ENCODE measurements at regions not wholly inside any gene's neighbourhood (a gene's known extent, or its start where the extent isn't known, plus 50 kb on each side); places are given as distances from the start of the nearest gene placed in this dataset.

- Histone ChIP-seq H3K9me3 (ENCODE audit: control insufficient read depth, insufficient read depth, low read length) (no peaks in the 10 kb centered on the region), H3K4me1 (ENCODE audit: control insufficient read depth, insufficient read depth, low read length) (no peaks in the 10 kb centered on the region), H3K27ac (ENCODE audit: low read depth, low read length) (no peak overlapping the region), H3K36me3 (ENCODE audit: control insufficient read depth, insufficient read depth, low read length) (peaks cover 6% of the 10 kb centered on the region), H3K27me3 (ENCODE audit: control insufficient read depth, insufficient read depth, low read length) (no peaks in the 10 kb centered on the region), H3K4me3 (ENCODE audit: low read depth, low read length) (no peak overlapping the region)
- 100% methylated on average over 1 of the region's 3 CpGs for WGBS (ENCODE audit: insufficient coverage)
- no peak for DNase-seq (ENCODE audit: low read depth in 4 of 6, low spot score in 6 of 6)
Observed at GRCh38 chr5:17150531-17150930, 66.9 kb upstream of the BASP1 start.

GRCh38 chr5:17151686-17152085 lies 65.7 kb upstream of the BASP1 start:
- 60% methylated on average over 8 of the region's 8 CpGs for WGBS (ENCODE audit: insufficient coverage)
- Histone ChIP-seq H3K4me3 (ENCODE audit: low read depth, low read length) (no peak overlapping the region), H3K36me3 (ENCODE audit: control insufficient read depth, insufficient read depth, low read length) (peaks cover 2% of the 10 kb centered on the region), H3K27ac (ENCODE audit: low read depth, low read length) (no peak overlapping the region), H3K4me1 (ENCODE audit: control insufficient read depth, insufficient read depth, low read length) (no peaks in the 10 kb centered on the region), H3K27me3 (ENCODE audit: control insufficient read depth, insufficient read depth, low read length) (no peaks in the 10 kb centered on the region), H3K9me3 (ENCODE audit: control insufficient read depth, insufficient read depth, low read length) (no peaks in the 10 kb centered on the region)
- no peak for DNase-seq (ENCODE audit: low read depth in 4 of 6, low spot score in 6 of 6)

GRCh38 chr5:17154211-17154996 lies 63.0 kb upstream of the BASP1 start:
- 71% methylated on average over 3 of the region's 5 CpGs for WGBS (ENCODE audit: insufficient coverage)
- DNase-seq (ENCODE audit: low read depth in 4 of 6, low spot score in 6 of 6) = no peak

GRCh38 chr5:17156463-17156862 lies 61.0 kb upstream of the BASP1 start:
- WGBS (ENCODE audit: insufficient coverage) = 93% methylated on average over 3 of the region's 4 CpGs
- DNase-seq (ENCODE audit: low read depth in 4 of 6, low spot score in 6 of 6) = no peak
- Histone ChIP-seq H3K9me3 (ENCODE audit: control insufficient read depth, insufficient read depth, low read length) (no peaks in the 10 kb centered on the region), H3K27me3 (ENCODE audit: control insufficient read depth, insufficient read depth, low read length) (no peaks in the 10 kb centered on the region), H3K36me3 (ENCODE audit: control insufficient read depth, insufficient read depth, low read length) (peaks cover 2% of the 10 kb centered on the region), H3K4me3 (ENCODE audit: low read depth, low read length) (no peak overlapping the region), H3K4me1 (ENCODE audit: control insufficient read depth, insufficient read depth, low read length) (no peaks in the 10 kb centered on the region), H3K27ac (ENCODE audit: low read depth, low read length) (no peak overlapping the region)

More at GRCh38 chr5:17154211-17154996, 63.0 kb upstream of the BASP1 start:
- H3K9me3 ChIP-seq (ENCODE audit: control insufficient read depth, insufficient read depth, low read length) = no peaks in the 10 kb centered on the region
- H3K4me3 ChIP-seq (ENCODE audit: low read depth, low read length) = no peak overlapping the region
- H3K27me3 ChIP-seq (ENCODE audit: control insufficient read depth, insufficient read depth, low read length) = no peaks in the 10 kb centered on the region
- H3K36me3 ChIP-seq (ENCODE audit: control insufficient read depth, insufficient read depth, low read length) = peaks cover 2% of the 10 kb centered on the region
- H3K27ac ChIP-seq (ENCODE audit: low read depth, low read length) = no peak overlapping the region
- H3K4me1 ChIP-seq (ENCODE audit: control insufficient read depth, insufficient read depth, low read length) = no peaks in the 10 kb centered on the region

- 94% methylated on average over 5 of the region's 5 CpGs for WGBS (ENCODE audit: insufficient coverage)
- no peak for DNase-seq (ENCODE audit: low read depth in 4 of 6, low spot score in 6 of 6)
- no peaks in the 10 kb centered on the region for H3K36me3 ChIP-seq (ENCODE audit: control insufficient read depth, insufficient read depth, low read length)
- H3K27ac ChIP-seq (ENCODE audit: low read depth, low read length) = no peak overlapping the region
- H3K27me3 ChIP-seq (ENCODE audit: control insufficient read depth, insufficient read depth, low read length) = no peaks in the 10 kb centered on the region
- H3K4me3 ChIP-seq (ENCODE audit: low read depth, low read length) = no peak overlapping the region
- H3K9me3 ChIP-seq (ENCODE audit: control insufficient read depth, insufficient read depth, low read length) = no peaks in the 10 kb centered on the region
- no peaks in the 10 kb centered on the region for H3K4me1 ChIP-seq (ENCODE audit: control insufficient read depth, insufficient read depth, low read length)
Observed at GRCh38 chr5:17157294-17157693, 60.1 kb upstream of the BASP1 start.

GRCh38 chr5:17157916-17158529 lies 59.4 kb upstream of the BASP1 start:
- H3K27ac ChIP-seq (ENCODE audit: low read depth, low read length) = no peak overlapping the region
- WGBS (ENCODE audit: insufficient coverage) = 76% methylated on average over 3 of the region's 7 CpGs
- no peak overlapping the region for H3K4me3 ChIP-seq (ENCODE audit: low read depth, low read length)
- H3K36me3 ChIP-seq (ENCODE audit: control insufficient read depth, insufficient read depth, low read length) = no peaks in the 10 kb centered on the region
- H3K27me3 ChIP-seq (ENCODE audit: control insufficient read depth, insufficient read depth, low read length) = no peaks in the 10 kb centered on the region
- H3K4me1 ChIP-seq (ENCODE audit: control insufficient read depth, insufficient read depth, low read length) = no peaks in the 10 kb centered on the region
- H3K9me3 ChIP-seq (ENCODE audit: control insufficient read depth, insufficient read depth, low read length) = no peaks in the 10 kb centered on the region
- no peak for DNase-seq (ENCODE audit: low read depth in 4 of 6, low spot score in 6 of 6)

GRCh38 chr5:17160756-17161040 lies 56.7 kb upstream of the BASP1 start:
- Histone ChIP-seq H3K9me3 (ENCODE audit: control insufficient read depth, insufficient read depth, low read length) (no peaks in the 10 kb centered on the region), H3K4me1 (ENCODE audit: control insufficient read depth, insufficient read depth, low read length) (no peaks in the 10 kb centered on the region), H3K27ac (ENCODE audit: low read depth, low read length) (no peak overlapping the region), H3K27me3 (ENCODE audit: control insufficient read depth, insufficient read depth, low read length) (no peaks in the 10 kb centered on the region), H3K4me3 (ENCODE audit: low read depth, low read length) (no peak overlapping the region), H3K36me3 (ENCODE audit: control insufficient read depth, insufficient read depth, low read length) (no peaks in the 10 kb centered on the region)
- DNase-seq (ENCODE audit: low read depth in 4 of 6, low spot score in 6 of 6) = no peak
- no CpG with 5 or more reads among the region's 2 CpGs for WGBS (ENCODE audit: insufficient coverage)

- Histone ChIP-seq H3K27me3 (ENCODE audit: control insufficient read depth, insufficient read depth, low read length) (no peaks in the 10 kb centered on the region), H3K36me3 (ENCODE audit: control insufficient read depth, insufficient read depth, low read length) (no peaks in the 10 kb centered on the region), H3K4me3 (ENCODE audit: low read depth, low read length) (no peak overlapping the region), H3K4me1 (ENCODE audit: control insufficient read depth, insufficient read depth, low read length) (no peaks in the 10 kb centered on the region), H3K27ac (ENCODE audit: low read depth, low read length) (no peak overlapping the region), H3K9me3 (ENCODE audit: control insufficient read depth, insufficient read depth, low read length) (no peaks in the 10 kb centered on the region)
- 100% methylated on average over 2 of the region's 3 CpGs for WGBS (ENCODE audit: insufficient coverage)
- no peak for DNase-seq (ENCODE audit: low read depth in 4 of 6, low spot score in 6 of 6)
Observed at GRCh38 chr5:17161662-17162061, 55.8 kb upstream of the BASP1 start.

GRCh38 chr5:17163221-17163620 lies 54.2 kb upstream of the BASP1 start:
- no peaks in the 10 kb centered on the region for H3K36me3 ChIP-seq (ENCODE audit: control insufficient read depth, insufficient read depth, low read length)
- DNase-seq (ENCODE audit: low read depth in 4 of 6, low spot score in 6 of 6) = no peak
- H3K27me3 ChIP-seq (ENCODE audit: control insufficient read depth, insufficient read depth, low read length) = no peaks in the 10 kb centered on the region
- no peaks in the 10 kb centered on the region for H3K9me3 ChIP-seq (ENCODE audit: control insufficient read depth, insufficient read depth, low read length)
- H3K27ac ChIP-seq (ENCODE audit: low read depth, low read length) = no peak overlapping the region
- no peaks in the 10 kb centered on the region for H3K4me1 ChIP-seq (ENCODE audit: control insufficient read depth, insufficient read depth, low read length)
- H3K4me3 ChIP-seq (ENCODE audit: low read depth, low read length) = no peak overlapping the region

GRCh38 chr5:17167171-17167891 lies 50.1 kb upstream of the BASP1 start:
- Histone ChIP-seq H3K36me3 (ENCODE audit: control insufficient read depth, insufficient read depth, low read length) (no peaks in the 10 kb centered on the region), H3K27ac (ENCODE audit: low read depth, low read length) (no peak overlapping the region), H3K9me3 (ENCODE audit: control insufficient read depth, insufficient read depth, low read length) (no peaks in the 10 kb centered on the region), H3K4me1 (ENCODE audit: control insufficient read depth, insufficient read depth, low read length) (no peaks in the 10 kb centered on the region), H3K27me3 (ENCODE audit: control insufficient read depth, insufficient read depth, low read length) (no peaks in the 10 kb centered on the region), H3K4me3 (ENCODE audit: low read depth, low read length) (no peak overlapping the region)
- 73% methylated on average over 3 of the region's 4 CpGs for WGBS (ENCODE audit: insufficient coverage)
- DNase-seq (ENCODE audit: low read depth in 4 of 6, low spot score in 6 of 6) = no peak

Measured in spinal cord (tissue), 9 donors.